ENCODE measurements at regions not wholly inside any gene's neighbourhood (a gene's known extent, or its start where the extent isn't known, plus 50 kb on each side); places are given as distances from the start of the nearest gene placed in this dataset.
A peak's percentile ranks its signal among the peaks of the same experiment; 100 is the strongest.

DNA sequence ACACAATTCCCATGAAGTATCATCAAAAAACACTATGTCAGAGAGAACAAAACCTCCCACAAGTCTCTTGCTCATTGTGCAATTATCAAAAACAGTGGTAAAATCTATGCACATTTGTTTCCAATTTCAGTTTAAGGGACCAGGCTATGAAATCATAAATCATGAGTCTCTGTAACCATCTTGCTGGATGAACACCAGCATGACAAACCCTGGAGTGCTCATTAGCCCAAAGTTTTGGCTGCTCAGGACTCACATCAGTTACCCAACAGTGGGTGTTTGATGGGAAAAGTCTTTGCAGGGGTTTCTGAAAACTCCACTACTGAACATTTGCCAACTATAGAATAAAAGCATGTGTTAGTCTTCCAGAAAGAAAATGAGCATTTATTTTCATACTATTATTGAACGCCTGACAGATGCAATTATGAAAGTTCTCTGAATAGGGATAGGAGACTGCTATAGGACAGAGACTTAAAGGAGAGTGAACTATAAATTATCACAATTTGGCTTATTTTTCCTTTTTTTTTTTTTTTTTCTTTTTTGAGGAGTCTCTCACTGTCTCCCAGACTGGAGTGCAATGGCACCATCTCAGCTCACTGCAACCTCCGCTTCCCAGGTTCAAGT, 240.8 kb upstream of the KCNMB2 start:
- TF ChIP-seq PPARA (CRISPR knock-in tag; IDR thresholded peaks at IDR 0.05; ENCODE audit: borderline replicate concordance): no peak
- TF ChIP-seq ISL1 (CRISPR knock-in tag; IDR thresholded peaks at IDR 0.05): peak; percentile 88
- TF ChIP-seq, protein P1, sequence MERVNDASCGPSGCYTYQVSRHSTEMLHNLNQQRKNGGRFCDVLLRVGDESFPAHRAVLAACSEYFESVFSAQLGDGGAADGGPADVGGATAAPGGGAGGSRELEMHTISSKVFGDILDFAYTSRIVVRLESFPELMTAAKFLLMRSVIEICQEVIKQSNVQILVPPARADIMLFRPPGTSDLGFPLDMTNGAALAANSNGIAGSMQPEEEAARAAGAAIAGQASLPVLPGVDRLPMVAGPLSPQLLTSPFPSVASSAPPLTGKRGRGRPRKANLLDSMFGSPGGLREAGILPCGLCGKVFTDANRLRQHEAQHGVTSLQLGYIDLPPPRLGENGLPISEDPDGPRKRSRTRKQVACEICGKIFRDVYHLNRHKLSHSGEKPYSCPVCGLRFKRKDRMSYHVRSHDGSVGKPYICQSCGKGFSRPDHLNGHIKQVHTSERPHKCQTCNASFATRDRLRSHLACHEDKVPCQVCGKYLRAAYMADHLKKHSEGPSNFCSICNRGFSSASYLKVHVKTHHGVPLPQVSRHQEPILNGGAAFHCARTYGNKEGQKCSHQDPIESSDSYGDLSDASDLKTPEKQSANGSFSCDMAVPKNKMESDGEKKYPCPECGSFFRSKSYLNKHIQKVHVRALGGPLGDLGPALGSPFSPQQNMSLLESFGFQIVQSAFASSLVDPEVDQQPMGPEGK (CRISPR knock-in tag; IDR thresholded peaks at IDR 0.05; ENCODE audit: borderline replicate concordance): no peak
- TF ChIP-seq RARB (CRISPR knock-in tag; IDR thresholded peaks at IDR 0.05): no peak
- TF ChIP-seq TCF4 (CRISPR knock-in tag; IDR thresholded peaks at IDR 0.05; ENCODE audit: borderline replicate concordance): no peak
- no peak for TF ChIP-seq ESRRG (CRISPR knock-in tag; IDR thresholded peaks at IDR 0.05)

All from SK-N-SH treated with all-trans-retinoic acid at 6 μM for 48 hours (cell line).